ENCODE measurements at regions not wholly inside any gene's neighbourhood (a gene's known extent, or its start where the extent isn't known, plus 50 kb on each side); places are given as distances from the start of the nearest gene placed in this dataset.

- no peak for FAIRE-seq
Observed at GRCh38 chr10:104577163-104577562, 63.9 kb upstream of the SORCS3 start.

GRCh38 chr10:104577861-104578521 lies 63.1 kb upstream of the SORCS3 start:
- FAIRE-seq: no peak

- no peak for FAIRE-seq
Observed at GRCh38 chr10:104578671-104579070, 62.4 kb upstream of the SORCS3 start.

GRCh38 chr10:104579136-104579535 lies 62.0 kb upstream of the SORCS3 start:
- no peak for FAIRE-seq

GRCh38 chr10:104580321-104580720 lies 60.8 kb upstream of the SORCS3 start:
- no peak for FAIRE-seq

GRCh38 chr10:104580774-104581675 lies 60.1 kb upstream of the SORCS3 start:
- FAIRE-seq: peak; percentile 21

GRCh38 chr10:104581884-104582601 lies 59.0 kb upstream of the SORCS3 start:
- FAIRE-seq: no peak

GRCh38 chr10:104582602-104582951 lies 58.5 kb upstream of the SORCS3 start:
- no peak for FAIRE-seq

GRCh38 chr10:104582966-104583365 lies 58.1 kb upstream of the SORCS3 start:
- no peak for FAIRE-seq

GRCh38 chr10:104584541-104584940 lies 56.5 kb upstream of the SORCS3 start:
- no peak for FAIRE-seq

- FAIRE-seq: no peak
Observed at GRCh38 chr10:104587751-104588150, 53.3 kb upstream of the SORCS3 start.

- no peak for FAIRE-seq
Observed at GRCh38 chr10:104589431-104589830, 51.7 kb upstream of the SORCS3 start.

- no peak for FAIRE-seq
Observed at GRCh38 chr10:104589871-104590270, 51.2 kb upstream of the SORCS3 start.
